ENCODE measurements at regions not wholly inside any gene's neighbourhood (a gene's known extent, or its start where the extent isn't known, plus 50 kb on each side); places are given as distances from the start of the nearest gene placed in this dataset.

DNA sequence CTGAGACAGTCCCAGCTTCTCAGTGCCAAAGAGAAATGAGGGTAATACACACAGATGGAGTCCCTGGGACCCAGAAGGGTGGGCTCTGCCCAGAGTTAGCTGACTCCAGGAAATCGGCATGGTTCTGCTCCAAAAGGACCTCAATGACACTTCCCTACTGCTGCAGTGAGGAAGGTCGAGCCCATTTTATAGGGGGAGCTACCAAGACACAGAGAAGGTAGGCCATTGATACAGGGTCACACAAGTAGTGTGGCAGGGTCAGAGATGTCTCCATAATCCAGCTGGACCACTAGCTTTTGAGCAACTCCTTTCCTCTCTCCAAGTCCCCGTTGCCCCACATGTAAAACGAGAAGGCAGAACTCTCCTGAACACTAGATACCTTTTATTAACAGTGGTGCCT lies 276.9 kb downstream of the MYCN start:
- H3K9me3 Mint-ChIP-seq, result peaks cover 0 to 5% (median 4%) of the 10 kb centered on the region in 3 donors
- no peak overlapping the region for H3K4me3 Mint-ChIP-seq
- no peaks in the 10 kb centered on the region for H3K27me3 Mint-ChIP-seq
- no peaks in the 10 kb centered on the region for H3K4me1 Mint-ChIP-seq
- no peak overlapping the region for H3K27ac Mint-ChIP-seq
- no peaks in the 10 kb centered on the region for H3K36me3 Mint-ChIP-seq

DNA sequence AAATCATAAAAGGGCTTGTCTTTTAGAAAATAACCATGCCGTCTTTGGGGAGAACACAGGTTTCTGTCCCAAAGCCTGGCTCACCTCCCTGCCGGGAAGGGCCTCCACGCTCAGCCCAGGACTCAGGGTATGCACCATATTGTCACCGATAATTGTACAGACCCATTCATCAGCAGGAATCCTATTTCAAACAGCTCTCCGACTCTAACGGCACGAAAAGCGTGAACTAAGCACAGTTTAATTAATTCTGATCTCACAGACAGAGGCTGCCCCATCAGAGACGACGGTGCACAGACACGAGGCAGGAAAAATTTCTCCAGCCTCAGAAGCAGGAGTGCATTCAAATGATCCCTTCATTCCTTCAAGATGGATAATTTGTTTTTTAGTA lies 276.2 kb downstream of the MYCN start:
- H3K27ac Mint-ChIP-seq, result no peak overlapping the region
- H3K4me1 Mint-ChIP-seq, result no peaks in the 10 kb centered on the region
- no peaks in the 10 kb centered on the region for H3K27me3 Mint-ChIP-seq
- no peak overlapping the region for H3K4me3 Mint-ChIP-seq
- peaks cover 0 to 4% (median 0%) of the 10 kb centered on the region in 3 donors for H3K9me3 Mint-ChIP-seq
- no peaks in the 10 kb centered on the region for H3K36me3 Mint-ChIP-seq

DNA sequence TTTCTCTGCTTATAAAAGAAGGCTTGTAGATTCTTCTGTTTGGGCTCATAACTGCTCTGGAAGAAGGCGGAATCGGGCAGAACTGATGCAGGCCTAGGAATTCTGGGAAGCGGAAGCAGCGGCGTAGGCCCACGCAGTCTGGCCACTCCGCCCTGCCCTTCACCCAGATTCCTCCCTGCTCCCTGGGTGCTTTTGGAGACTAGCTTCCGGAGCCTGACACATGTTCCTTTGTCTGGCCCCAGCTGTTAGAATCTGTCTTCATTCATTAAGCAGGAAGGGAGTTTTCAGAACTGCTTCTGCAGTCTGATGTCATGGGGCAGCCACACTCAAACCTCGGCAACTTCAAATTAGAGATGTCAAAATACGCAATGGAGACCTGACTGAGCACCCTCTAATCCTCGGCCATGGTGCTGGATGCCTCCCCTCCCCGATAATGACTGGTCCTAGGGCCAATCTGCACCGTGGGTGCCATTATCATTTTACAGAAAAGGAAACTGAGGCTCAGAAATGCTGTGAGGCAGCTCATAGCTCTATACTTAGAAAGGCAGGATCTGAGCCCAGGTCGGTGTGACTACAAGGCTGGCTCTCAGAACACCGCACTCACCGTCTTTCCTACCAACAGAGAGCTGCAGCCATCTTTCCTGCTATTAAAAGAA lies 275.7 kb downstream of the MYCN start:
- Mint-ChIP-seq H3K9me3 (peaks cover 0 to 4% (median 0%) of the 10 kb centered on the region in 3 donors), H3K4me3 (no peak overlapping the region), H3K4me1 (no peaks in the 10 kb centered on the region), H3K36me3 (no peaks in the 10 kb centered on the region), H3K27me3 (no peaks in the 10 kb centered on the region), H3K27ac (no peak overlapping the region)

DNA sequence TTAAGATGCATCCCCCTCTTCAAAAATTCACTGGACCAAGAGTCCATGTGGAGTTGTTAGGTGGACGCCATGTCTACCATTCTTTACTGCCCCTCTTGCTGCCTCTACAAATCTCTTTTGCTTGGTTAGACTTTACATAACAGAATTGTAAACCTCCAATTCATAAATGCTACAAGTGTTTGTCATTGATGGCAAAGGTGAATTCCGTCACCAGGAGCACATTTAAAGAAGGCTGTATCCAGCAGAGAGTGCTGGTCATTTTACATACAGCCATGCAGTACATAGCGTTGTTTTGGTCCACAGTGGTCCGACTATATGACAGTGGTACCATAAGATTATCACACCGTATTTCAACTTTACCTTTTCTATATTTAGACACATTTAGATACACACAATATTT lies 274.5 kb downstream of the MYCN start:
- no peaks in the 10 kb centered on the region for H3K4me1 Mint-ChIP-seq
- no peak overlapping the region for H3K4me3 Mint-ChIP-seq
- H3K27me3 Mint-ChIP-seq, result no peaks in the 10 kb centered on the region
- no peak overlapping the region for H3K27ac Mint-ChIP-seq
- no peaks in the 10 kb centered on the region for H3K36me3 Mint-ChIP-seq
- peaks cover 0 to 4% (median 0%) of the 10 kb centered on the region in 3 donors for H3K9me3 Mint-ChIP-seq

DNA sequence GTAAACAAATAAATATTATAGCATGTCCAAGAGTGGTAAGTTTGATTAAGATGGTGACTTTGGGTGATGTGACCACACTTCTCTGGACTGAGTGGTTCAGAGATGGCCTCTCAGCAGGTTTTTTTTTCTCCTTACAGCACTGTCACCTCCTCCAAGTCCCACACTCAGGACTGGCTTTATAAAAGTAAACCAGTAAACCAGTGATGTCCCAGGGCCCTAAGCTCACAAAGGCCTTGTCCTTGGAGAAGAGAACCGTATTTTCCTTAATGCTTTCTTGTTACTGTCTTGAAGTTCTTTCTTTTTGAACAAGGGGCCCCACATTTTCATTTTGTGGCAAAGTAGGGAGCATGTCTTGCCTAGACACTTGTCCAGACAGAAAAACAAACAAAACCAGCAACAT lies 274.0 kb downstream of the MYCN start:
- H3K36me3 Mint-ChIP-seq, result no peaks in the 10 kb centered on the region
- H3K27ac Mint-ChIP-seq, result no peak overlapping the region
- H3K27me3 Mint-ChIP-seq, result no peaks in the 10 kb centered on the region

DNA sequence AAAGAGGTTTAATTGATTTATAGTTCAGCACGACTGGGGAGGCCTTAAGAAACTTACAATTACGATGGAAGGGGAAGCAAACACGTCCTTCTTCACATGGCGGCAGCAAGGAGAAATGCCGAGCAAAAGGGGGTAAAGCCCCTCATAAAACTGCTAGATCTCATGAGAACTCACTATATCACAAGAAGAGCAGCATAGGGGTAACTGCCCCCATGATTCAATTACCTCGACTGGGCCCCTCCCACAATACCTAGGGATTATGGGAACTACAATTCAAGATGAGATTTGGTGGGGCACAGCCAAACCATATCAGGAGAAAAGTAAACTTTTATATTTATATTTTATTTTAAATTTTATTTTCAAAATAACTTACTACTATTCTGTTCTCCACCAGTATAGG lies 272.0 kb downstream of the MYCN start:
- no peak overlapping the region for H3K4me3 Mint-ChIP-seq
- peaks cover 3 to 9% (median 4%) of the 10 kb centered on the region in 3 donors for H3K9me3 Mint-ChIP-seq
- H3K27me3 Mint-ChIP-seq, result no peaks in the 10 kb centered on the region
- no peaks in the 10 kb centered on the region for H3K4me1 Mint-ChIP-seq
- no peak overlapping the region for H3K27ac Mint-ChIP-seq
- H3K36me3 Mint-ChIP-seq, result no peaks in the 10 kb centered on the region

More for the DNA sequence above, 274.0 kb downstream of the MYCN start:
- Mint-ChIP-seq H3K4me3 (no peak overlapping the region), H3K9me3 (peaks cover 0 to 4% (median 0%) of the 10 kb centered on the region in 3 donors), H3K4me1 (no peaks in the 10 kb centered on the region)

DNA sequence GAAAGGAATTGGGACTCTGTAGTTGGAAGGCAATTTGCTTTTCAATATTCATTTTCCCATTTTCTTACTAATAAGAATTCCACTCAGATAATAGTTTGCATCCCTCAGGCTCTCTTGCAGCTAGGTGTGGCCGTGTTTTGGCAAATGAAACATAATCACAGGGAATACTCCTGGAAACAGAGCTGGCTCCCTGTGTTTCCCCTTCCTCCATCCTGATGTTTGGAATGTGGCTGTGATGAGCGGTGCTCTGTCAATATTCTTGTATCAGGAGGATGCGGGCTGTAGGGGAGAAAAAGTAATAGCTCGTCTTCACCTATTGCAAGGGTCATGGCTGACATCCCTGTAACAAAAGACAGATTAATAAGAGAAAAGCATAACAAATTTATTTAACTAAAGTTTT lies 271.0 kb downstream of the MYCN start:
- Mint-ChIP-seq H3K4me1 (no peaks in the 10 kb centered on the region), H3K9me3 (peaks cover 3 to 9% (median 4%) of the 10 kb centered on the region in 3 donors), H3K27ac (no peak overlapping the region), H3K4me3 (no peak overlapping the region), H3K36me3 (no peaks in the 10 kb centered on the region), H3K27me3 (no peaks in the 10 kb centered on the region)

DNA sequence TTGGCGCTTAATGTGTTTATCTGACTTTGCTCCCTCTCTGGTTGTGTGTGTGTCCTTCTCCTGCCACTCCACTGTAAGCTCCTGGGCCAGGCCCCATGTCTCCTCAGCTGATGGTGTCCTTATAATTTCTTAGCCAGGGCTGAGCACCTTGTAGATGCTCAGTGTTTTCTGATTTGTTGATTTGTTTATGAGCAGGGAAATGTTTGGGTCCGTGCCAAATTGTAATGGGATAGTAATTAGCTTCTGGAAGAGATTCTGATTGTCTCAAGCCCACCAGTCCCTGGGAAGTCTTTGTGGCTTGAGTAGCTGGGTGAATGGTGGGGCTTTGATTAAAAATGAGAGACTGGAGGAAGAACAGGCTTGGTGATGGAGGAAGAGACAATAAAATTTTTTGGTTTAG lies 270.5 kb downstream of the MYCN start:
- Mint-ChIP-seq H3K9me3 (peaks cover 3 to 9% (median 4%) of the 10 kb centered on the region in 3 donors), H3K4me1 (no peaks in the 10 kb centered on the region), H3K27me3 (peaks cover 3% of the 10 kb centered on the region), H3K36me3 (no peaks in the 10 kb centered on the region), H3K27ac (no peak overlapping the region), H3K4me3 (no peak overlapping the region)

DNA sequence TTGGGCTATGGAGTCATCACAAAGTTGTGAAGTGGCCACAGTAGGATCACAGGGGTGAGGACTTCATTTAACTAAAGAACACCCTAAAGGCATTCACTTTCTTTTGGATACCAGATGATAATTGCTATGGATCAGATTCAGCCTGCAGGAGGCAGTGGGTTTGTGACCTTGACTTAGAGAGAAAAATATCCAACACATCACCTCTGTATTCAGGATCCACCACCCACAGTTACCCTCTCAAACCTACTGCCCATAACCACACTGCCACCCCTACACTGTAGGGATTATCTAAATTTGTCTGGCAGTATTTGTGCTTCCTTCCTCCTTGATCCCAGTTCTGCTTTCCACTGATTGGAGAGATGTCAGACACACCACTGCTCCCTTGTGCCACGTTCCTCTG lies 269.4 kb downstream of the MYCN start:
- Mint-ChIP-seq H3K27me3 (peaks cover 4% of the 10 kb centered on the region), H3K36me3 (no peaks in the 10 kb centered on the region), H3K9me3 (peaks cover 3 to 9% (median 4%) of the 10 kb centered on the region in 3 donors), H3K27ac (no peak overlapping the region), H3K4me1 (no peaks in the 10 kb centered on the region), H3K4me3 (no peak overlapping the region)

DNA sequence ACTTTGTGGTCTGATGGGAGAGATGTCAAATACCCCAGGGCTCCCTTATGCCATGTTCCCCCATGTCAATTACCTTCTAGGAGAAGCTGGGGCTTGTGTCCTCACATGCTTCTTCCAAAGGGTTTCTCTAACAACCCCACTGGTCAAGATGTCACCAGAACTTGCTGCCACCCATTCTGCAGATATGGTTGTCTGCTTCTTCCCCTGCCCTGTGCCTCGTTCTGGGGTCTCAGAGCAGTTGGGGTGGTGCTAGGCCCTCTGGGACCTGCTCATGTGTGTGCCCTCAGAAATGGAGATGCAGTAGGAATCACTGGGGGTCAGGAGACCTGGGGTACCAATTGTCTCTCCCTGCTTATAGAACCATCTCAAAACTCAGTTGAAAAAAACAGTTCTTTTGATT lies 268.6 kb downstream of the MYCN start:
- Mint-ChIP-seq H3K36me3 (no peaks in the 10 kb centered on the region), H3K9me3 (peaks cover 3 to 9% (median 4%) of the 10 kb centered on the region in 3 donors), H3K27ac (no peak overlapping the region), H3K27me3 (peaks cover 4% of the 10 kb centered on the region), H3K4me1 (no peaks in the 10 kb centered on the region), H3K4me3 (no peak overlapping the region)

DNA sequence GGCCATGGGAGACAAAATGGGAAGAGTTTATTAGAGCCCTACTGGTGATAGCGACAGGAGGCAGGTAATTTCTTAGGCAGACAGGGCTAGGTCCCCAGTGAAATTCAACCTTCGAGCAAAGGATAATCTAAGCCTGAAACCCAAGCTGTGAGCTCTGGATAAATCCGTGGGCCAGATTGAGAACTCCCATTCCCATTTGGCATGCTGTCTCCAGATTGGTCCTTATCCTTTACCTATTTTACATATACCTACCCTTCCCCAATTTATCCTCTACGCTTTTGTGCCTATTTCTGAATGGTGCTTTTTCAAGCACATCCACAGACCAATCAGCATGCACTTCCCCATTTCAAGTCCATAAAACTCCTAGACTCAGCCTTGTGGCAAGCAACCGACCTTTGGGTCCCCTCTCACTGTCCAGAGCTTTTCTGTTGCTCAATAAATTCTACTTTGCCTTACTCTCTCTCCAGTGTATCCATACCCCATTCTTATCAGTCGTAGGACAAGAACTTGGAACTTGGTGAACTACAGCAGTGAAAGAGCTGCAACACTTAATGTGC lies 268.0 kb downstream of the MYCN start:
- no peaks in the 10 kb centered on the region for H3K36me3 Mint-ChIP-seq
- peaks cover 3 to 10% (median 4%) of the 10 kb centered on the region in 3 donors for H3K9me3 Mint-ChIP-seq
- peaks cover 5% of the 10 kb centered on the region for H3K27me3 Mint-ChIP-seq
- no peak overlapping the region for H3K27ac Mint-ChIP-seq
- H3K4me3 Mint-ChIP-seq, result no peak overlapping the region
- H3K4me1 Mint-ChIP-seq, result no peaks in the 10 kb centered on the region

DNA sequence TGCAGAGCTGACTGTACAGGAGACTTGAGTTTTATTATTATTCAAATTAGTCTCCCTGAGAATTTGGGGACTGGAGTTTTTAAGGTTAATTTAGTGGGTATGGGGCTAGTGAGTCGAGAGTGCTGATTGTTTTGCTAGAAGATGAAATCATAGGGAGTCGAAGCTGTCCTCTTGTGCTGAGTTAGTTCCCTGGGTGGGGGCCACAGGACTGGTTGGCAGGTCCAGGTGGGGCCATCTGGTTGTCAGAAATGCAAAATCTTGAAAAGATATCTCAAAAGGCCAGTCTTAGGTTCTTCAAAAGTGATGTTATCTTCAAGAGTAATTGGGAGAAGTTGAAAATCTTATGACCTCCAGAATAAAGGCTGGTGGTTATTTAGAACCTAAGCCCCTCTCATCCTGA lies 267.3 kb downstream of the MYCN start:
- no peak overlapping the region for H3K4me3 Mint-ChIP-seq
- peaks cover 3 to 11% (median 4%) of the 10 kb centered on the region in 3 donors for H3K9me3 Mint-ChIP-seq
- H3K27me3 Mint-ChIP-seq, result peaks cover 6% of the 10 kb centered on the region

DNA sequence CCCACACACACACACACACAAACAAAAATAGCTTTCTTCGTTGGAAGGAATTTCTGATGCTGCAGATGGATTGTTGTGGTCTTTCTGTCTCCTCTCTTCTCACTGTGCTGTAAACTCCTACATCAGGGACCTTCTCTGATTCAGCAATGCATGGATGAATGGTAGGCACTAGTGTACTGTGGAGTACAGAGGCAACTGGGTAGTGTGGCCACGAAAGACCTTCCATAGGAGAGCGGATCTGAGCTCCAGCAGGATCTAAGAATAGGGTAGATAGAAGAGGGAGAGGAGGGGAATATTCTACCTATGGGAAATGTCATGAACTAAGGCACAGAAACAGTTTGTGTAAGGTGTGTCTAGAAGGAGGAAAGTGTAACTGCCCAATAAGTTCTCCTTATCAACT lies 266.8 kb downstream of the MYCN start:
- no peaks in the 10 kb centered on the region for H3K4me1 Mint-ChIP-seq
- H3K36me3 Mint-ChIP-seq, result no peaks in the 10 kb centered on the region
- no peak overlapping the region for H3K4me3 Mint-ChIP-seq
- peaks cover 6% of the 10 kb centered on the region for H3K27me3 Mint-ChIP-seq
- H3K9me3 Mint-ChIP-seq, result peaks cover 3 to 9% (median 4%) of the 10 kb centered on the region in 3 donors
- no peak overlapping the region for H3K27ac Mint-ChIP-seq

More for the DNA sequence above, 267.3 kb downstream of the MYCN start:
- no peak overlapping the region for H3K27ac Mint-ChIP-seq
- H3K36me3 Mint-ChIP-seq, result no peaks in the 10 kb centered on the region
- no peaks in the 10 kb centered on the region for H3K4me1 Mint-ChIP-seq

DNA sequence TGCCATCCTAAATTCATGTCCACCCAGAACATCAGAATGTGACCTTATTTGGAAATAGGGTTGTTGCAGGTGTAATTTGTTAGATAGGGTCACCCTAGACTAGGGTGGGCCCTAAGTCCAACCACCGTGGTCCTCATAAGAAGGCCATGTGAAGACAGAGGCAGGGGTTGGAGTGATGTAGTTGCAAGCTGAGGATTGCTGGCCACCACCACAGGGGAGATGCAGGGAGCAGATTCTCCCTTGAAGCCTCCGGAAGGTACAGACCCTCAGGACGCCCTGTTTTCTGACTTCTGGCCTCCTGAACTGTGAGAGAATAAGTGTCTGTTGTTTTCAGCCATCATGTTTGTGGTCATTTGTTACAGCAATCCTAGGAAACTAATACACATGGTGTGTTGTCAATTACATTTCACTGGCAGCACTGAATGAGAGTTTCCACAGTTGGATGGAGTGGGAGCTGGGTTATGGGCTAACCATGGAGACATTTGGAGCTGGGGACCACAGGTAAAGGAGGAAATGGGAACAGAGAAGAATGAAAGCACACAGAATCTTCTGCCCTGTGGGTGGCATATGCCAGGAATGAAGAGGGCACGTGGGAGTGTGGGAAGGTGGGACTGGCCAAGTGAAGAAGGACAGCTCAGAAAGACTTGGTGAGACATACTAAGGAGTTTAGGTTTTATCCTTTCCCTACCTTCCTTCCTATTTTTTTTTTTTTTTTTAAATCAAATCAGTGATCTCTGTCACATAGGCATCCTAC lies 266.0 kb downstream of the MYCN start:
- H3K27ac Mint-ChIP-seq, result no peak overlapping the region
- no peaks in the 10 kb centered on the region for H3K36me3 Mint-ChIP-seq
- no peaks in the 10 kb centered on the region for H3K4me1 Mint-ChIP-seq
- H3K9me3 Mint-ChIP-seq, result peaks cover 3 to 7% (median 4%) of the 10 kb centered on the region in 3 donors
- peaks cover 6% of the 10 kb centered on the region for H3K27me3 Mint-ChIP-seq
- H3K4me3 Mint-ChIP-seq, result no peak overlapping the region

DNA sequence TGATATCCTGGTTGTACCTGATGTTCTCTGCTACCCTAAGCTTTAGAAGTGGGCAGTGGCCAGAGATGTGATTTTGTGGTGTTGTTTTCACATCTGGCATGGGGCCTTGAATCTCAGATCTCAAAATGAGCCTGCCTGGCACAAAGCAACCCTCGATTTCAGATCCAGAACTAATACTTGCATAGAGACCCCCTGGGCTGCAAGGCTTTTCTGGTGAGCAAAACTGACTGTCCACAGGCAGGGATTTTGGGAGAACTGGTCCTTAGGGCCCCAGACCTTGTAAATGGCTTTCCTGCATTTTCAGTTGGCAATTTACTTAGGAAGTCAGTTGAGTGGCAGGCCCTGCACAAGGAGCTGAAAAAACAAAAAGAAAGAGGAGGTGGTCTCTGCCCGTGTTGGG lies 265.3 kb downstream of the MYCN start:
- peaks cover 3 to 7% (median 4%) of the 10 kb centered on the region in 3 donors for H3K9me3 Mint-ChIP-seq
- H3K27ac Mint-ChIP-seq, result no peak overlapping the region
- peaks cover 6% of the 10 kb centered on the region for H3K27me3 Mint-ChIP-seq
- H3K4me1 Mint-ChIP-seq, result no peaks in the 10 kb centered on the region
- no peak overlapping the region for H3K4me3 Mint-ChIP-seq
- no peaks in the 10 kb centered on the region for H3K36me3 Mint-ChIP-seq
